Esophagus squamous epithelium (tissue), 5 donors: ENCODE measurements at regions not wholly inside any gene's neighbourhood (a gene's known extent, or its start where the extent isn't known, plus 50 kb on each side); places are given as distances from the start of the nearest gene placed in this dataset.

ENCODE experiments used
- DNase-seq: peaks from one replicate; lab custom pipeline; 2025; lab: John Stamatoyannopoulos, UW
- H3K27ac ChIP-seq, 4 donors: fragments of 200-600 bp; sonication (generic); one replicate each; pipeline ENCODE4 v1.5.1; 2016 to 2019; ENCODE audit warnings: mild to moderate bottlenecking in 1 of 4
- H3K27me3 ChIP-seq, 4 donors: fragments of 200-600 bp; sonication (generic); 1 replicate in 3 of 4; 2 replicates in 1 of 4; pipeline versions ENCODE4 v1.5.1 to v1.6.0; 2017 to 2021; ENCODE audit warnings: antibody characterized with exemption in 1 of 4
- H3K36me3 ChIP-seq, 3 donors: fragments of 200-600 bp; sonication (generic); one replicate each; pipeline ENCODE4 v1.5.1; 2016 to 2019
- H3K4me1 ChIP-seq, 3 donors: fragments of 200-600 bp; sonication (generic); one replicate each; pipeline ENCODE4 v1.5.1; 2017 to 2019
- H3K4me3 ChIP-seq, 4 donors: fragments of 200-600 bp; sonication (generic); 1 replicate in 3 of 4; 2 replicates in 1 of 4; pipeline ENCODE4 v1.5.1; 2016 to 2019; ENCODE audit warnings: mild to moderate bottlenecking in 2 of 4, moderate library complexity in 1 of 4
- H3K9me3 ChIP-seq, 3 donors: fragments of 200-600 bp; sonication (generic); one replicate each; pipeline ENCODE4 v1.5.1; 2016 to 2019
- POLR2A ChIP-seq, 4 donors: fragments of 450-650 bp; IDR thresholded peaks; one replicate each; pipeline ENCODE4 v1.6.1; 2017; ENCODE audit warnings: antibody characterized with exemption in 4 of 4, mild to moderate bottlenecking in 4 of 4, moderate library complexity in 3 of 4
- WGBS, 2 donors: methylation state at CpG; one replicate each; pipeline ENCODE4 v1.1.5; 2018; 5-methylcytosine and 5-hydroxymethylcytosine counted together
- intact Hi-C: fragments of 100-400 bp; cut with DNase I; formaldehyde crosslinking; loops from one replicate; pipeline ENCODE4 v1.15.0; 2022
- TF ChIP-seq, protein P1 (sequence below), 6 experiments: fragments of 450-650 bp in 4 of 6; fragments of 200-600 bp in 2 of 6; sonication (generic) in 2 of 6; IDR thresholded peaks; one replicate each; pipeline ENCODE4 v1.5.1; 2016 to 2019; ENCODE audit warnings: antibody characterized with exemption in 6 of 6, mild to moderate bottlenecking in 4 of 6, moderate library complexity in 4 of 6
- donor health status: DM: yes; HTN: yes; CAD: no.

DNA sequence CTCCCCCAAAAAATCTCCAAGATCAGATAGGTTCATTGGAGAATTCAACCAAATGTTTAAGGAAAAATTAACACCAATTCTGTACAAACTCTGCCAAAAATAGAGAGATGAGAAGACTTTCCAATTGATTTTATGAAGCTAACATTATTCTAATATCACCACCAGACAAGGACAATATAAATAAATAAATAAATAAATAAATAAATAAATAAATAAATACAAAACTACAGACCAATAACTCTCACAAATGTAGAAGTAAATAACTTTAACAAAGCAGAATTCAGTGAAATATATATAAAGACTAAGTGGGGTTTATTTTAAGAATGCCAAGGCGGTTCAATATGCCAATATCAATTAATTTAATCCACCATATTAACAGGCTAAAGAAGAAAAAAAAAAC is 425.9 kb upstream of the GHITM start:
- intact Hi-C loops, result no loop called here
- 83% methylated on average over 1 of the region's 1 CpG for WGBS, 2 donors
- TF ChIP-seq POLR2A (IDR thresholded peaks at IDR 0.05), result no peak

DNA sequence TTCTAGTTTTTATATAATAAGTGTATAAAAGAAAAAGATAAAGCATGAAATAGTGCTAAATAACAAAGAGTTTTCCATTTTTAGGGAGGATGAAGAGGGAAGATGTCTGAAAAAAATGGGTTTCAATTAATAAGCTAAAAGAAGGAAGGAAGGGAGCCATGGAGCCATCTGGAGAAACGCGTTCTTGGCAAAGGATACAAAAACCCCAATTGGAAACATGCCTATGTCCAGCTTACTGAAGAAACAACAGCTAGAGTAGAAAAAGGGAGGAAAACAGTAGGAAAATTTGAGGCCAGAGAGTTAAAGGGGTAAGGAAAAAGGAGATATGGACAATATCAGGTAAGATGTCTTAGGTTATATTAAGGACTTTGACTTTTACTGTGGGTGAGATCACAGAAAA is 416.2 kb upstream of the GHITM start:
- Histone ChIP-seq H3K4me1 (peaks cover 0 to 6% (median 0%) of the 10 kb centered on the region in 3 donors), H3K27me3 (no peaks in the 10 kb centered on the region), H3K27ac (no peak overlapping the region), H3K9me3 (peaks cover 0 to 5% (median 0%) of the 10 kb centered on the region in 3 donors), H3K36me3 (no peaks in the 10 kb centered on the region), H3K4me3 (no peak overlapping the region)
- WGBS, 2 donors, result 60 to 61% methylated on average over 2 of the region's 2 CpGs
- TF ChIP-seq POLR2A (IDR thresholded peaks at IDR 0.05), result no peak
- TF ChIP-seq, protein P1, sequence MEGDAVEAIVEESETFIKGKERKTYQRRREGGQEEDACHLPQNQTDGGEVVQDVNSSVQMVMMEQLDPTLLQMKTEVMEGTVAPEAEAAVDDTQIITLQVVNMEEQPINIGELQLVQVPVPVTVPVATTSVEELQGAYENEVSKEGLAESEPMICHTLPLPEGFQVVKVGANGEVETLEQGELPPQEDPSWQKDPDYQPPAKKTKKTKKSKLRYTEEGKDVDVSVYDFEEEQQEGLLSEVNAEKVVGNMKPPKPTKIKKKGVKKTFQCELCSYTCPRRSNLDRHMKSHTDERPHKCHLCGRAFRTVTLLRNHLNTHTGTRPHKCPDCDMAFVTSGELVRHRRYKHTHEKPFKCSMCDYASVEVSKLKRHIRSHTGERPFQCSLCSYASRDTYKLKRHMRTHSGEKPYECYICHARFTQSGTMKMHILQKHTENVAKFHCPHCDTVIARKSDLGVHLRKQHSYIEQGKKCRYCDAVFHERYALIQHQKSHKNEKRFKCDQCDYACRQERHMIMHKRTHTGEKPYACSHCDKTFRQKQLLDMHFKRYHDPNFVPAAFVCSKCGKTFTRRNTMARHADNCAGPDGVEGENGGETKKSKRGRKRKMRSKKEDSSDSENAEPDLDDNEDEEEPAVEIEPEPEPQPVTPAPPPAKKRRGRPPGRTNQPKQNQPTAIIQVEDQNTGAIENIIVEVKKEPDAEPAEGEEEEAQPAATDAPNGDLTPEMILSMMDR (IDR thresholded peaks at IDR 0.05), result no peak
- DNase-seq, result no peak
- intact Hi-C loops, result no loop called here

More for the DNA sequence above, 425.9 kb upstream of the GHITM start:
- Histone ChIP-seq H3K4me1 (no peaks in the 10 kb centered on the region), H3K27me3 (no peaks in the 10 kb centered on the region), H3K36me3 (no peaks in the 10 kb centered on the region), H3K27ac (no peak overlapping the region), H3K9me3 (no peaks in the 10 kb centered on the region), H3K4me3 (no peak overlapping the region)
- DNase-seq, result no peak

DNA sequence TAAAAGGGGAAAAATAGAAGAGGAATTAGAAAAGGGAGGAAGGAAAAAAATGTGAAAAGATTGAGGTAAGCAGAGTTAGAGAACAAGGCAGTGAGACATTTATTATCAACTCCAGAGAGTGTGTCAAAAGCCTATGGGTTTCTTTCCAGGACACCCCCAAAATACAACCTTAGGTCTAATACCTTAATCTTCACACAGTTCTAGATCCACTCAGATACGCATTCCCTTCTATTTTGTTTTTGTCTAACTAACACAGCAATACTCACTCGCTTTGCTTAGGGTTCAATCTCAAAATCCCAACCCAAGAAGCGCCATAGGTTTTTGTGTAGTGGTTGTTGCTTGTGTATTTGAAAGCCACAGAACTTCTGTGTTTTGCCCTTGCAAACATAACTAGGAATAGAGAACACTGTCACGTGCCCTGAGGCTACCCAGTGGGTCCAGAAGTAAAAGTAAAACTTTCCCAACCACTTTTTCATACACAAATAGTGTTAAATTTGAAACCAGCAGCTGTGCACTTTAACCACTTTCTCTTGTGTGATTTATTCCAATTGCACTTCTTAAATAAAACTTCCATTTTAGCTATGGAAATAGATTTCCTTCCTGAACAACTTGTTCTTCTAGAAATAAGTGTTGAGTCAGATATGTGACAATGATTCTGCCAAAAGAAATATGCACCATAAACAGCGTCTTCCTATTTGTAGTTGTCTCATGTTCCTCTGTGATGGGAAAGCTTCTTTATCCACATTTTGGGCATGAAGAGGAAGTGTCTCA is 414.7 kb upstream of the GHITM start:
- H3K36me3 ChIP-seq, result no peaks in the 10 kb centered on the region
- TF ChIP-seq, protein P1 (IDR thresholded peaks at IDR 0.05), result no peak
- no peak for TF ChIP-seq POLR2A (IDR thresholded peaks at IDR 0.05)
- peaks cover 0 to 6% (median 0%) of the 10 kb centered on the region in 3 donors for H3K4me1 ChIP-seq
- no peak overlapping the region for H3K4me3 ChIP-seq
- H3K9me3 ChIP-seq, result peaks cover 0 to 5% (median 0%) of the 10 kb centered on the region in 3 donors
- intact Hi-C loops, result no loop called here
- no peaks in the 10 kb centered on the region for H3K27me3 ChIP-seq
- no peak for DNase-seq
- no peak overlapping the region for H3K27ac ChIP-seq
- WGBS, 2 donors, result 65 to 70% methylated on average over 5 of the region's 5 CpGs

DNA sequence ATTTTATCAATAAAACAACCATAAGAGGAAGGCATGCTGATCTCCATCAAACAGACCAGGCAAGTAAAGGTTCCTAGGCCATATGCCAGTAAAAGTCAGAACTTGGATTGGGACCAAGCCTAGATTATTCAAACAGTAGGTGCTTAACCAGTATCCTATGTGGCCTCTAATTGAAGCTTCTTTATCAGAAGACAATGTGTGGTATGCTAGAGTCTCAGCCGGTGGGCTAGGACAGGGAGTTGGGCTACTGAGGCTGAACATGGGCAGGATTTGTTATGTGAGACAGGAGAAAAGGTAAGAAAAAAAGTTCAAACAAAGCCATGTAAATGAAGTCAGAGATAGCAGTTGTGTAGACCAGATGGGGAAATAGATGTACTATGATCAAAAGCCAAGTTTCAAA is 413.7 kb upstream of the GHITM start:
- no peak overlapping the region for H3K4me3 ChIP-seq
- 50 to 76% methylated on average over 1 of the region's 1 CpG for WGBS, 2 donors
- TF ChIP-seq, protein P1 (IDR thresholded peaks at IDR 0.05), result no peak
- no peak for TF ChIP-seq POLR2A (IDR thresholded peaks at IDR 0.05)
- peaks cover 0 to 5% (median 0%) of the 10 kb centered on the region in 3 donors for H3K9me3 ChIP-seq
- no peak for DNase-seq
- H3K27ac ChIP-seq, result no peak overlapping the region
- H3K36me3 ChIP-seq, result no peaks in the 10 kb centered on the region
- no peaks in the 10 kb centered on the region for H3K27me3 ChIP-seq
- intact Hi-C loops, result no loop called here
- peaks cover 0 to 6% (median 0%) of the 10 kb centered on the region in 3 donors for H3K4me1 ChIP-seq

DNA sequence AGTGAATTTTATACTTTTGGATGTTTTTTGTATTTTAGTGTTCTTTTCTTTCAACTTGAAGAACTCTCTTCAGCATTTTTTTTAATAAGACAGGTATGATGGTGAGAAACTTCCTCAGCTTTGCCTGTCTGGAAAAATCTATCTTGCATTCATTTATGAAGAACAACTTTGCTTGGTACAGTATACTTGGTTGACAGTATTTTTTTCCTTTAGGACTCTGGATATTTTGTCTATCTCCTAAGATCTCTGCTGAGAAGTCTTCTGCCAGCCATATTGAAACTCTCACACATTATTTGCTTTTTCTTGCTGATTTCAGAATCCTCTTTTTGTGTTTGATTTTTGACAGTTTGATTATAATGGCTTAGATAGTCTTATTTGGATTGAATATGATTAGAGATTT is 405.0 kb upstream of the GHITM start:
- intact Hi-C loops, result no loop called here
- TF ChIP-seq, protein P1 (IDR thresholded peaks at IDR 0.05), result no peak
- TF ChIP-seq POLR2A (IDR thresholded peaks at IDR 0.05), result no peak

More for the DNA sequence above, 405.0 kb upstream of the GHITM start:
- no peaks in the 10 kb centered on the region for H3K27me3 ChIP-seq
- no peaks in the 10 kb centered on the region for H3K4me1 ChIP-seq
- H3K4me3 ChIP-seq, result no peak overlapping the region
- no peak for DNase-seq
- no peak overlapping the region for H3K27ac ChIP-seq
- no peaks in the 10 kb centered on the region for H3K36me3 ChIP-seq
- H3K9me3 ChIP-seq, result peaks cover 0 to 20% (median 7%) of the 10 kb centered on the region in 3 donors
